Islet of Langerhans (tissue), 1 donor: ENCODE measurements at regions not wholly inside any gene's neighbourhood (a gene's known extent, or its start where the extent isn't known, plus 50 kb on each side); places are given as distances from the start of the nearest gene placed in this dataset.

ENCODE experiments used
- FAIRE-seq: peaks from one replicate; lab custom pipeline; 2011; peaks lifted over from hg19 to GRCh38; lab: Jason Lieb, UNC

- FAIRE-seq: no peak
Observed at GRCh38 chr2:149996901-149997300, 409.3 kb upstream of the MMADHC start.

- no peak for FAIRE-seq
Observed at GRCh38 chr2:149994057-149994728, 406.6 kb upstream of the MMADHC start.

DNA sequence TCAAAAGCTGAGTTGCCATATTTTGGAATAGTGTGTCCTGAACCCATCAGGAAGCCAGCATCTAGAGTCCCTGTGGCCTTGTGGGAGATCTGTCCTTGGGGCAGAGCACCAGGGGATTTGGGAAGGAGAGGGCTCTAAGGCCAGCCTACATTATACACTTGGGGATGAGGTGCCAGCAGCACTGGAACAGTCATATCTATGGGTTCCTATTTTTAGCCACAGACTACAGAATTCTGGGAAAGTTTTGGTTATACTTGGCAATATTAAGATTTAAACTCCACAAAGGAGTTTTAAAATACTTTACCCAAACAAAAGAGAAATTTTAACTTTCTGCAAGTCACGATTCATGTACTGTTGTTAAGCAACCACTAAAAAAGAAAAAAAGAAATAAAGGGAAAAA is 405.7 kb upstream of the MMADHC start:
- FAIRE-seq: no peak

GRCh38 chr2:149991576-149991975 is 404.0 kb upstream of the MMADHC start:
- no peak for FAIRE-seq

DNA sequence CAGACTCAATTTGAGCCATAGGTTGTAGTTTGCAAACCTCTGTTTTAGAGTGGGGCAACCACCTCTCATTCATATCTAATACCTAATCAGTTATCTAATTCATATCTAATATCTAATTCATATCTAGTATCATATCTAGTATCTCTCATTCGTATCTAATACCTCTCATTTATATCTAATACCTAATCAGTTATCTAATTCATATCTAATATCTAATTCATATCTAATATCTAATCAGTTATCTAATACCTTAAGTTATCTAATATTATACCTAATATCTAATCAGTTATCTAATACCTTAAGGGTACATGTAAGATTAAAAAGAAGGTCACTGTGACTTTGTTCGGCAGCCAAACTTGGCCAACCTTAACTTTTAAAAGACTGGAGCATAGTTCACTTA is 403.4 kb upstream of the MMADHC start:
- FAIRE-seq: no peak

- no peak for FAIRE-seq
Observed at GRCh38 chr2:149989447-149990063, 402.0 kb upstream of the MMADHC start.

DNA sequence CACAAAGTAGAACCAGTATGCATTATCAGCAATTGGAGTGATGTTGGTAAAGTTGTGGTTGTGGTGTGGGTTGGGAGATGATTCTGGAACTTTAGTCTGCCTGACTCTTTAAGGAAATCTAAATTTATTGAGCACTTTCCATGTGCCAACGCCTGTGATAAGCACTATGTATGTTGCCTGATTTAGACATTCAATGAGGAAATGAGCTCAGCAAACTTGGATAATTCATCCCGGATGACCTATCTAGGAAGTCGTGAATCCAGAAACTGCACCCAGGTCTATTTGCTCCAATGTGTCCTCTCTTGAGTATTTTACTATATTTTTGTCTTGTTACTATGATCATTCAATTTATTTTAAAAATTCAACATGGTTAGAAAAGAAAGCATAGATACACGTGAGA is 400.8 kb upstream of the MMADHC start:
- no peak for FAIRE-seq

- FAIRE-seq: no peak
Observed at GRCh38 chr2:149986861-149987260, 399.3 kb upstream of the MMADHC start.

DNA sequence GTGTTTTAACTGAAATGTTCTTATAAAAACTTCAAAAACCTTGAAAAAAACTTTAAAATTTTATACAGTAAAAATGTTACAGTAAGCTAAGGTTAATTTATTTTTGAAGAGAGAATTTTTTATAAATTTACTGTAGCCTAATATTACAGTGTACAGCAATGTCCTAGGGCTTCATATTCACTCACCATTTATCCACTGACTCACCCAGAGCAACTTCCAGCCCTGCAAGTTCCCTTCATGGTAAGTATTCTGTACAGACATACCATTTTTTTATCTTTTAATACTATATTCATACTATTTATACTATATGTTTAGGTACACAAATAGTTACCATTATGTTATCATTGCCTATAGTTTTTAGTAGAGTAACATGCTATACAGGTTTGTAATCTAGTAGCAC is 396.7 kb upstream of the MMADHC start:
- FAIRE-seq: no peak

DNA sequence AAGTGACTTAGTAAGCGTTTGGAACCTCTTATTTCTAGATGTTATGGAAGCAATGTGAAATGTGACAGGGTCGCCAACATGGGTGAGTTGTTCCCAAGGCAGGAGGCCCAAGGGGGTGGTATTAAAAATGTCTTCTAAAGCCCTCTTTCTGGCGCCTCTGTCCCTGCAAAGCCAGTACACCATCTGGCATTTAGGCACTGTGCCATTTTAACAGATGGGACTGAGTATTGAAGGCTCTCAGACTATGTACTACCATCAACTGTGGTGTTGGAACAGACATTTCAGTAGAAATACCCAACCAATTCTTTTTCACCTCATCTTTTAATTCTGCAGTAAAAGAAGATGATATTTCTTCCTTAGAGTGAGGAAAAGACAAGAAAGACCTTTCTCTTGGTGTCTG is 384.5 kb upstream of the MMADHC start:
- FAIRE-seq: no peak

- no peak for FAIRE-seq
Observed at GRCh38 chr2:149954981-149955600, 367.5 kb upstream of the MMADHC start.

DNA sequence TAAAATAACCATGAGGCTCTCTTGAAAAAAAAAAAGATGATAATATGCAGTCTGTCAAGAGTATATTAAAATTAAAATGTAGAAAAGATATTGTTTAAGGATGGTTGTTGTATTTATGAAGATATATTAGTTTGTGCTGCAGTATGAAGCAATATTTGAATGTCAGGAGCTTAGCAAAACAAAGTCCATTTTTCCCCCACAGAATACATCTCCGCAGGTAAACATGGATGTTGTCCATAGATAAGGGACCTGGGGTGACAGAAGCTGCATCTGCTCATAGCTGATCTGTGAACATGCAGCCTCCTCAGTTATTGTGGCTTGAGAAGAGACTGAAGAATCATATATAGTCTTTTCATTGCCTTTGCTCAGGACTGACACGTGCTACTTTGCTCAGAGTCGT is 366.1 kb upstream of the MMADHC start:
- no peak for FAIRE-seq

DNA sequence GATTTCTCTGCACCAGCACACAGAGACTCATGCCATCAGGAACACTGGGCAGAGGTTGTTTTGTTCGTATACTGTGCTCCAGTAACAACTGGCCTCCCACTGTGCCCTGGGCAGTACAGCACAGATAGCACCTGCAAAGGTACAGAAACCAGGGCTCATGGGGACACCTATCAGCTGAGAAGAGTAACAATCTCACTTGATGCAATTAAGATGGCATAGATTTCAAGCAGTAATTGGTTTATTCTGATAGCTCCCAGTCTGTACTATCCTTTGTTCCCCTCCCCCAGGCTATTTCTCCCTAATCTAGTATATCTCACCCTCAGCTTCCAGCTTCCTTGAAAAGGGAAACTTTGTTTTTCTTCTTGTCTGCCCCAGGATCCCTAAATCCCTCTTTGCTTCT is 343.9 kb upstream of the MMADHC start:
- no peak for FAIRE-seq

- no peak for FAIRE-seq
Observed at GRCh38 chr2:149928011-149928410, 340.4 kb upstream of the MMADHC start.

DNA sequence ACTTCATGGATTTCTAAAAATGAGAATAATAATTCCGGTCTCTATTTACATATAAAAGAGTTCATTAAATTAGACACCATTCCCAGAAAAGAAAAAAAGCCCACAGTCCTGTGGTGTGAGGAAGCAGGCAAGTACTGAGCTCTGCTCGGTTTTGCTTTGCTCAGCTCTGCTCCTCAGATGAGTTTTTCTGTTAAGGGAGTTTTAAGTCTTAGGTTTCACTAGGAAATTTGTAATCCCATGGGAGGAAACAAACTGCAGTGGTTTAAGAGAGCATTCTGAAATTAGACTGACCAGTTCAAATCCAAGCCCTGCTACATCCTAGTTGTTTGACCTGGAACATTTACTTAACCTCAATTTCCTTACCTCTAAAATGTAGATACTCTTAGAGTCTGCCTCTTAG is 338.6 kb upstream of the MMADHC start:
- FAIRE-seq: no peak

- FAIRE-seq: no peak
Observed at GRCh38 chr2:149924549-149925213, 337.1 kb upstream of the MMADHC start.

- no peak for FAIRE-seq
Observed at GRCh38 chr2:149924028-149924427, 336.5 kb upstream of the MMADHC start.

GRCh38 chr2:149921911-149922616 is 334.5 kb upstream of the MMADHC start:
- FAIRE-seq: no peak

GRCh38 chr2:149920389-149920788 is 332.8 kb upstream of the MMADHC start:
- no peak for FAIRE-seq

- FAIRE-seq: no peak
Observed at GRCh38 chr2:149915151-149915550, 327.6 kb upstream of the MMADHC start.

- no peak for FAIRE-seq
Observed at GRCh38 chr2:149908726-149909683, 321.4 kb upstream of the MMADHC start.

- no peak for FAIRE-seq
Observed at GRCh38 chr2:149906886-149907285, 319.3 kb upstream of the MMADHC start.
